Kidney epithelial cell (primary cell): ENCODE measurements at regions not wholly inside any gene's neighbourhood (a gene's known extent, or its start where the extent isn't known, plus 50 kb on each side); places are given as distances from the start of the nearest gene placed in this dataset.
"Not testable (repeated sequence)": the region's sequence is repeated elsewhere in the genome, so short reads cannot be mapped to it uniquely, and the experiment has no call there.

Source experiments
- DNase-seq: peaks from one replicate; pipeline ENCODE4 v3.0.0-alpha.2; 2010; ENCODE audit warnings: low read depth
- H3K27me3 ChIP-seq: 2 replicates; pipeline ENCODE4 v1.6.0; 2011; ENCODE audit warnings: low read length; ENCODE audit not compliant: control insufficient read depth, insufficient read depth
- H3K36me3 ChIP-seq: 2 replicates; pipeline ENCODE4 v1.5.1; 2011; ENCODE audit warnings: low read length; ENCODE audit not compliant: control insufficient read depth, insufficient read depth
- H3K4me3 ChIP-seq: 2 replicates; pipeline ENCODE4 v1.5.1; 2011; ENCODE audit warnings: low read depth, mild to moderate bottlenecking, control low read depth, low read length
- TF ChIP-seq, protein P1 (sequence below): IDR thresholded peaks from 2 replicates; pipeline ENCODE4 v1.5.1; 2011; ENCODE audit warnings: mild to moderate bottlenecking, moderate library complexity, low read length, control low read depth, inconsistent platforms; ENCODE audit not compliant: insufficient read depth, poor library complexity, severe bottlenecking

DNA sequence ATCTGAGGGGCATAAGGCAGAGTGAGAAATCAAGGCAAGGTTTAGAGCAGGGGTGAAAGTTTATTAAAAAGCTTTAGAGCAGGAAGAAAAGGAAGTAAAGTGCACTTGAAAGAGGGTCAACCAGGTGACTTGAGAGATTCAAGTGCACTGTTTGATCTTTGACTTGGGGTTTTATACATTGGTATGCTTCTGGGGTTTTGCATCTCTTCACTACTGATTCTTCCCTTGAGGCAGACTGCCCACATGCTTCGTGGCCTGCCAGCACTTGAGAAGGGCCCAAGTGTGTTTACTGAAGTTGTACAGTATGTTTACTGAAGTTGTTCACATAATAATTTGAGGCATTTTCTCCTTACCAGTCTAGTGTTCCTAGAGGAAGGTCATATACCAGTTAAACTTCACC lies 367.0 kb upstream of the UBE2E2 start:
- H3K36me3 ChIP-seq: no peaks in the 10 kb centered on the region
- DNase-seq: no peak
- H3K4me3 ChIP-seq: no peak overlapping the region
- H3K27me3 ChIP-seq: no peaks in the 10 kb centered on the region
- TF ChIP-seq, protein P1, sequence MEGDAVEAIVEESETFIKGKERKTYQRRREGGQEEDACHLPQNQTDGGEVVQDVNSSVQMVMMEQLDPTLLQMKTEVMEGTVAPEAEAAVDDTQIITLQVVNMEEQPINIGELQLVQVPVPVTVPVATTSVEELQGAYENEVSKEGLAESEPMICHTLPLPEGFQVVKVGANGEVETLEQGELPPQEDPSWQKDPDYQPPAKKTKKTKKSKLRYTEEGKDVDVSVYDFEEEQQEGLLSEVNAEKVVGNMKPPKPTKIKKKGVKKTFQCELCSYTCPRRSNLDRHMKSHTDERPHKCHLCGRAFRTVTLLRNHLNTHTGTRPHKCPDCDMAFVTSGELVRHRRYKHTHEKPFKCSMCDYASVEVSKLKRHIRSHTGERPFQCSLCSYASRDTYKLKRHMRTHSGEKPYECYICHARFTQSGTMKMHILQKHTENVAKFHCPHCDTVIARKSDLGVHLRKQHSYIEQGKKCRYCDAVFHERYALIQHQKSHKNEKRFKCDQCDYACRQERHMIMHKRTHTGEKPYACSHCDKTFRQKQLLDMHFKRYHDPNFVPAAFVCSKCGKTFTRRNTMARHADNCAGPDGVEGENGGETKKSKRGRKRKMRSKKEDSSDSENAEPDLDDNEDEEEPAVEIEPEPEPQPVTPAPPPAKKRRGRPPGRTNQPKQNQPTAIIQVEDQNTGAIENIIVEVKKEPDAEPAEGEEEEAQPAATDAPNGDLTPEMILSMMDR: no peak

DNA sequence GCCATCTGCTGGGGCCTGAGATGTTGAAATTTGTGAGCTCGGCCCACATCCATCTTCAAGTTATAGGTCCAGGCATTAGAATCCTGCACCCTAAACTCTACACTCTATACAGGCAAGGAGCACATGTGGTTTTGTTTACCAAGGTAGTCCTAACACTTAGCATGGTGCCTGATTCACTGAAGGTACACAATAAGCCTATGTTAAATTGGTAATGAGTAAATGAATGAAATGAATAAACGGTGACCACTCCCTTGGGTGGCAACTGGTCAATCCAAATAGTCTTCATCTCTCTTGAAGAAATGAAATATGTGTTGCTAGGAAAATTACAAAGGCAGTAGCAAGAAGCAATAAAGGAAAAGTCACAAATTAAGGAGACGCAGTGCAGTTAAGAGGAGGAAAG lies 359.3 kb upstream of the UBE2E2 start:
- TF ChIP-seq, protein P1: no peak
- DNase-seq: no peak
- H3K4me3 ChIP-seq: no peak overlapping the region
- H3K36me3 ChIP-seq: no peaks in the 10 kb centered on the region
- H3K27me3 ChIP-seq: no peaks in the 10 kb centered on the region

DNA sequence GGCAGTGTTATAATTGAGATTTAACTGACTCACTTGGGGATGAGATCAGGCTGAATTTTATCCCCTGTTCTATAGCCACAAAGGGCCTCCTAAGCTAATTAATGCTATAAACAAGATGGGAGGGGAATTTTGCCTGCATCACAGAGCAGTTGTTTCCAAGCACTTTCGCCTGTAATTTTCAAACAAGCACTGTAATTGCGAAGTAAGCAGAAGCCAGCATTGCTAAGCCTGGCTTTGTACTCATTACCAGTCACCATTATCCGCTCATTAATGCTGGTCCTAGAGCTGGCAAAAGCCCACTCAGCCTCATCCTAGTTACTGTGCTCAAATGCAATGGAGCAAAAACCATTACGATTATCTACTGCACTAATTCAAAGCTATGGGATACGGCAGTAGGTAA lies 356.6 kb upstream of the UBE2E2 start:
- DNase-seq: no peak
- TF ChIP-seq, protein P1: no peak
- Histone ChIP-seq H3K4me3 (no peak overlapping the region), H3K36me3 (no peaks in the 10 kb centered on the region), H3K27me3 (no peaks in the 10 kb centered on the region)

GRCh38 chr3:22849583-22849982 lies 353.5 kb upstream of the UBE2E2 start:
- not testable (repeated sequence) for H3K4me3 ChIP-seq, H3K36me3 ChIP-seq, DNase-seq, H3K27me3 ChIP-seq

GRCh38 chr3:22856811-22857210 lies 346.3 kb upstream of the UBE2E2 start:
- Histone ChIP-seq H3K27me3 (no peaks in the 10 kb centered on the region), H3K36me3 (no peaks in the 10 kb centered on the region), H3K4me3 (no peak overlapping the region)
- DNase-seq: no peak
- TF ChIP-seq, protein P1: no peak

DNA sequence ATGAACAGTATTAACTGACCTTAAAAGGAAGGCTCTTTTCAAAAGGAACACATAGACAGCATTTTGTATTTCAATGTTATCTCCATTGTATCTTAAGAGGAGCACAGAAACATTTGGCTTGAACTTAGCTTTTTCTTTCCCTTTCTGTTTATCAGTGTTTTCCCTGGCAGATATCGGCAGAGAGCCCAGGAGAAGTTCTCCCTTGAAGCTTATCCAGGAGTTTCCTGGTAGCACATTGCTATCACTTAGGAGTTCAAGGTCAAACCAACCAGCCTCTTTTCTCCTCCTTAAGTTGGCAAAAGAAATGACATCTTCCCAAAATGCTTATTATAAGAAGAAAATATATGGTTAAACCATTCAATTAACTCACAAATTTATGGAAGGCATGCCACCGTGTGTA lies 344.6 kb upstream of the UBE2E2 start:
- TF ChIP-seq, protein P1: no peak
- DNase-seq: no peak
- Histone ChIP-seq H3K4me3 (no peak overlapping the region), H3K27me3 (no peaks in the 10 kb centered on the region), H3K36me3 (no peaks in the 10 kb centered on the region)
